Nephron progenitor cell (in vitro differentiated cells): ENCODE measurements at regions not wholly inside any gene's neighbourhood (a gene's known extent, or its start where the extent isn't known, plus 50 kb on each side); places are given as distances from the start of the nearest gene placed in this dataset.
A peak's percentile ranks its signal among the peaks of the same experiment; 100 is the strongest.

Experiments
- DNase-seq: peaks from one replicate; pipeline ENCODE4 v3.0.0; 2021
- H3K27ac Mint-ChIP-seq: 2 replicates; pipeline ENCODE4 v1.8.0; 2021; ENCODE audit warnings: mild to moderate bottlenecking, moderate library complexity, mixed read lengths
- H3K27me3 Mint-ChIP-seq: 2 replicates; pipeline ENCODE4 v1.8.0; 2021; ENCODE audit warnings: mild to moderate bottlenecking, low read depth, mixed read lengths; ENCODE audit not compliant: poor library complexity
- H3K36me3 Mint-ChIP-seq: 2 replicates; pipeline ENCODE4 v1.8.0; 2021; ENCODE audit warnings: low read depth, mixed read lengths
- H3K4me1 Mint-ChIP-seq: 2 replicates; pipeline ENCODE4 v1.8.0; 2021; ENCODE audit warnings: mixed read lengths
- H3K4me3 Mint-ChIP-seq: 2 replicates; pipeline ENCODE4 v1.8.0; 2021; ENCODE audit warnings: mild to moderate bottlenecking, moderate library complexity, mixed read lengths
- H3K9me3 Mint-ChIP-seq: 2 replicates; pipeline ENCODE4 v1.8.0; 2021; ENCODE audit warnings: mild to moderate bottlenecking, moderate library complexity, mixed read lengths
- CTCF ChIP-seq: fragments of 200-600 bp; sonication (generic); IDR thresholded peaks from 2 replicates; pipeline ENCODE4 v1.5.0; 2021; ENCODE audit warnings: antibody characterized with exemption

GRCh38 chr20:1822564-1823449 lies 72.4 kb upstream of the SIRPA start:
- Mint-ChIP-seq H3K4me1 (peaks cover 48% of the 10 kb centered on the region), H3K4me3 (no peak overlapping the region), H3K36me3 (peaks cover 14% of the 10 kb centered on the region), H3K9me3 (peaks cover 38% of the 10 kb centered on the region), H3K27me3 (peaks cover 4% of the 10 kb centered on the region), H3K27ac (no peak overlapping the region)
- DNase-seq = no peak
- TF ChIP-seq CTCF = no peak

- no peak for DNase-seq
- Mint-ChIP-seq H3K27ac (no peak overlapping the region), H3K27me3 (peaks cover 4% of the 10 kb centered on the region), H3K9me3 (peaks cover 38% of the 10 kb centered on the region), H3K4me3 (no peak overlapping the region), H3K36me3 (peaks cover 14% of the 10 kb centered on the region), H3K4me1 (peaks cover 59% of the 10 kb centered on the region)
- no peak for TF ChIP-seq CTCF
These were observed 74.8 kb upstream of the SIRPA start for GRCh38 chr20:1820138-1821079.

GRCh38 chr20:1819311-1820137 lies 75.7 kb upstream of the SIRPA start:
- no peak overlapping the region for H3K27ac Mint-ChIP-seq
- peaks cover 14% of the 10 kb centered on the region for H3K36me3 Mint-ChIP-seq
- peaks cover 4% of the 10 kb centered on the region for H3K27me3 Mint-ChIP-seq
- peaks cover 55% of the 10 kb centered on the region for H3K4me1 Mint-ChIP-seq
- TF ChIP-seq CTCF = no peak
- H3K9me3 Mint-ChIP-seq = peaks cover 37% of the 10 kb centered on the region
- H3K4me3 Mint-ChIP-seq = no peak overlapping the region
- DNase-seq = no peak

GRCh38 chr20:1818895-1819294 lies 76.3 kb upstream of the SIRPA start:
- no peak for DNase-seq
- Mint-ChIP-seq H3K27me3 (peaks cover 4% of the 10 kb centered on the region), H3K4me3 (no peak overlapping the region)

More at GRCh38 chr20:1818895-1819294, 76.3 kb upstream of the SIRPA start:
- Mint-ChIP-seq H3K36me3 (peaks cover 13% of the 10 kb centered on the region), H3K4me1 (peaks cover 50% of the 10 kb centered on the region), H3K27ac (peak overlapping the region; percentile 20), H3K9me3 (peaks cover 31% of the 10 kb centered on the region)
- TF ChIP-seq CTCF = no peak
